AG10803 (cell line): ENCODE measurements at regions not wholly inside any gene's neighbourhood (a gene's known extent, or its start where the extent isn't known, plus 50 kb on each side); places are given as distances from the start of the nearest gene placed in this dataset.
A peak's percentile ranks its signal among the peaks of the same experiment; 100 is the strongest.

ENCODE experiments used
- DNase-seq: peaks from one replicate; pipeline ENCODE4 v3.0.0; 2010; ENCODE audit warnings: low read depth
- H3K4me3 ChIP-seq: 2 replicates; pipeline ENCODE4 v1.5.1; 2011; ENCODE audit warnings: mild to moderate bottlenecking, low read length, control low read depth
- CTCF ChIP-seq: conservative IDR thresholded peaks from 2 replicates; pipeline ENCODE4 v1.5.1; 2011; ENCODE audit warnings: mild to moderate bottlenecking, low read length, control low read depth, inconsistent platforms

GRCh38 chr18:10216791-10217190 is 237.6 kb upstream of the APCDD1 start:
- no peak overlapping the region for H3K4me3 ChIP-seq
- no peak for TF ChIP-seq CTCF
- DNase-seq: no peak

GRCh38 chr18:10217211-10217610 is 237.2 kb upstream of the APCDD1 start:
- H3K4me3 ChIP-seq: no peak overlapping the region
- TF ChIP-seq CTCF: no peak
- DNase-seq: no peak

GRCh38 chr18:10225300-10225699 is 229.1 kb upstream of the APCDD1 start:
- DNase-seq: no peak
- no peak for TF ChIP-seq CTCF

GRCh38 chr18:10226971-10227370 is 227.5 kb upstream of the APCDD1 start:
- H3K4me3 ChIP-seq: no peak overlapping the region
- peak; percentile 49 for DNase-seq
- no peak for TF ChIP-seq CTCF

More at GRCh38 chr18:10225300-10225699, 229.1 kb upstream of the APCDD1 start:
- H3K4me3 ChIP-seq: no peak overlapping the region

GRCh38 chr18:10228326-10228725 is 226.1 kb upstream of the APCDD1 start:
- no peak for DNase-seq
- no peak for TF ChIP-seq CTCF

GRCh38 chr18:10229458-10229857 is 225.0 kb upstream of the APCDD1 start:
- no peak for DNase-seq
- no peak for TF ChIP-seq CTCF
- no peak overlapping the region for H3K4me3 ChIP-seq

More at GRCh38 chr18:10228326-10228725, 226.1 kb upstream of the APCDD1 start:
- H3K4me3 ChIP-seq: no peak overlapping the region

GRCh38 chr18:10230072-10230471 is 224.4 kb upstream of the APCDD1 start:
- no peak overlapping the region for H3K4me3 ChIP-seq
- peak; percentile 49 for TF ChIP-seq CTCF
- DNase-seq: peak; percentile 92
